Ramos (cell line): ENCODE measurements at regions not wholly inside any gene's neighbourhood (a gene's known extent, or its start where the extent isn't known, plus 50 kb on each side); places are given as distances from the start of the nearest gene placed in this dataset.
"Not testable (repeated sequence)": the region's sequence is repeated elsewhere in the genome, so short reads cannot be mapped to it uniquely, and the experiment has no call there.

Source experiments
- in situ Hi-C: fragments of 300-500 bp; cut with MboI; formaldehyde crosslinking; loops from one replicate; pipeline ENCODE4 v1.14.3; 2022; ENCODE audit warnings: low sequenced_read_pairs; ENCODE audit not compliant: unreplicated experiment

- in situ Hi-C loops, result no loop called here
These were observed 517.8 kb upstream of the DAB2 start for GRCh38 chr5:39942606-39943005.

GRCh38 chr5:39941416-39941815, 516.6 kb upstream of the DAB2 start:
- in situ Hi-C loops, result no loop called here

GRCh38 chr5:39934830-39935229, 510.1 kb upstream of the DAB2 start:
- in situ Hi-C loops, result no loop called here

GRCh38 chr5:39933061-39933460, 508.3 kb upstream of the DAB2 start:
- in situ Hi-C loops, result no loop called here

- in situ Hi-C loops, result no loop called here
These were observed 503.9 kb upstream of the DAB2 start for GRCh38 chr5:39928709-39929108.

- in situ Hi-C loops, result no loop called here
These were observed 495.1 kb upstream of the DAB2 start for GRCh38 chr5:39919876-39920275.

GRCh38 chr5:39912906-39913305, 488.1 kb upstream of the DAB2 start:
- in situ Hi-C loops, result no loop called here

- in situ Hi-C loops, result not testable (repeated sequence)
These were observed 482.6 kb upstream of the DAB2 start for GRCh38 chr5:39907267-39907951.

GRCh38 chr5:39906146-39906545, 481.4 kb upstream of the DAB2 start:
- in situ Hi-C loops, result no loop called here

GRCh38 chr5:39905356-39905755, 480.6 kb upstream of the DAB2 start:
- in situ Hi-C loops, result no loop called here

- in situ Hi-C loops, result no loop called here
These were observed 477.8 kb upstream of the DAB2 start for GRCh38 chr5:39902626-39903025.

GRCh38 chr5:39898731-39899130, 474.0 kb upstream of the DAB2 start:
- in situ Hi-C loops, result no loop called here

- in situ Hi-C loops, result no loop called here
These were observed 471.9 kb upstream of the DAB2 start for GRCh38 chr5:39896706-39897105.

GRCh38 chr5:39896104-39896503, 471.3 kb upstream of the DAB2 start:
- in situ Hi-C loops, result no loop called here

GRCh38 chr5:39892708-39893107, 467.9 kb upstream of the DAB2 start:
- in situ Hi-C loops, result no loop called here

- in situ Hi-C loops, result no loop called here
These were observed 466.6 kb upstream of the DAB2 start for GRCh38 chr5:39891376-39891775.

- in situ Hi-C loops, result no loop called here
These were observed 456.2 kb upstream of the DAB2 start for GRCh38 chr5:39880985-39881384.

- in situ Hi-C loops, result no loop called here
These were observed 452.7 kb upstream of the DAB2 start for GRCh38 chr5:39877479-39877878.

- in situ Hi-C loops, result no loop called here
These were observed 451.4 kb upstream of the DAB2 start for GRCh38 chr5:39876146-39876545.

GRCh38 chr5:39870137-39870536, 445.4 kb upstream of the DAB2 start:
- in situ Hi-C loops, result no loop called here

GRCh38 chr5:39869396-39869795, 444.6 kb upstream of the DAB2 start:
- in situ Hi-C loops, result no loop called here

- in situ Hi-C loops, result no loop called here
These were observed 443.1 kb upstream of the DAB2 start for GRCh38 chr5:39867923-39868322.
